ES-I3 (cell line): ENCODE measurements at regions not wholly inside any gene's neighbourhood (a gene's known extent, or its start where the extent isn't known, plus 50 kb on each side); places are given as distances from the start of the nearest gene placed in this dataset.

Experiments
- H3K36me3 ChIP-seq: 2 replicates; pipeline ENCODE4 v1.6.1; 2013; ENCODE audit warnings: mild to moderate bottlenecking, low read length, control low read depth, moderate library complexity; ENCODE audit not compliant: insufficient read depth
- H3K4me1 ChIP-seq: 2 replicates; pipeline ENCODE4 v1.6.1; 2013; ENCODE audit warnings: mild to moderate bottlenecking, control low read depth, low read length; ENCODE audit not compliant: insufficient read depth
- H3K9ac ChIP-seq: 2 replicates; pipeline ENCODE4 v1.6.1; 2013; ENCODE audit warnings: low read depth, mild to moderate bottlenecking, low read length, moderate library complexity
- H3K9me3 ChIP-seq: 2 replicates; pipeline ENCODE4 v1.6.1; 2013; ENCODE audit warnings: mild to moderate bottlenecking, low read length, moderate library complexity; ENCODE audit not compliant: control insufficient read depth, insufficient read depth

GRCh38 chr13:26919732-26920131 is 159.1 kb upstream of the GPR12 start:
- no peak overlapping the region for H3K9ac ChIP-seq
- H3K36me3 ChIP-seq = no peaks in the 10 kb centered on the region
- no peaks in the 10 kb centered on the region for H3K4me1 ChIP-seq
- H3K9me3 ChIP-seq = no peaks in the 10 kb centered on the region

GRCh38 chr13:26919311-26919710 is 158.7 kb upstream of the GPR12 start:
- no peaks in the 10 kb centered on the region for H3K9me3 ChIP-seq
- no peak overlapping the region for H3K9ac ChIP-seq
- no peaks in the 10 kb centered on the region for H3K4me1 ChIP-seq
- H3K36me3 ChIP-seq = no peaks in the 10 kb centered on the region

GRCh38 chr13:26914624-26915023 is 154.0 kb upstream of the GPR12 start:
- no peak overlapping the region for H3K9ac ChIP-seq
- no peaks in the 10 kb centered on the region for H3K9me3 ChIP-seq
- no peaks in the 10 kb centered on the region for H3K4me1 ChIP-seq
- H3K36me3 ChIP-seq = no peaks in the 10 kb centered on the region

GRCh38 chr13:26914148-26914547 is 153.6 kb upstream of the GPR12 start:
- Histone ChIP-seq H3K9me3 (no peaks in the 10 kb centered on the region), H3K36me3 (no peaks in the 10 kb centered on the region), H3K4me1 (no peaks in the 10 kb centered on the region), H3K9ac (no peak overlapping the region)

GRCh38 chr13:26910754-26911465 is 150.3 kb upstream of the GPR12 start:
- no peaks in the 10 kb centered on the region for H3K4me1 ChIP-seq
- H3K9ac ChIP-seq = no peak overlapping the region
- H3K9me3 ChIP-seq = no peaks in the 10 kb centered on the region
- no peaks in the 10 kb centered on the region for H3K36me3 ChIP-seq

- Histone ChIP-seq H3K36me3 (no peaks in the 10 kb centered on the region), H3K4me1 (no peaks in the 10 kb centered on the region), H3K9ac (no peak overlapping the region), H3K9me3 (no peaks in the 10 kb centered on the region)
Measured at GRCh38 chr13:26909477-26909876, 148.9 kb upstream of the GPR12 start.

- Histone ChIP-seq H3K9ac (no peak overlapping the region), H3K9me3 (no peaks in the 10 kb centered on the region), H3K4me1 (no peaks in the 10 kb centered on the region), H3K36me3 (no peaks in the 10 kb centered on the region)
Measured at GRCh38 chr13:26908126-26908525, 147.5 kb upstream of the GPR12 start.

- Histone ChIP-seq H3K36me3 (no peaks in the 10 kb centered on the region), H3K9me3 (no peaks in the 10 kb centered on the region), H3K4me1 (no peaks in the 10 kb centered on the region; the same call in 1 of the 2 replicates), H3K9ac (no peak overlapping the region)
Measured at GRCh38 chr13:26899202-26899601, 138.6 kb upstream of the GPR12 start.

GRCh38 chr13:26897706-26898550 is 137.3 kb upstream of the GPR12 start:
- Histone ChIP-seq H3K4me1 (no peaks in the 10 kb centered on the region; the same call in 1 of the 2 replicates), H3K9me3 (no peaks in the 10 kb centered on the region), H3K36me3 (no peaks in the 10 kb centered on the region), H3K9ac (no peak overlapping the region)

- H3K9ac ChIP-seq = no peak overlapping the region
Measured at GRCh38 chr13:26896986-26897668, 136.5 kb upstream of the GPR12 start.

GRCh38 chr13:26895808-26896466 is 135.4 kb upstream of the GPR12 start:
- no peaks in the 10 kb centered on the region; the same call in 1 of the 2 replicates for H3K4me1 ChIP-seq
- H3K9ac ChIP-seq = no peak overlapping the region
- H3K36me3 ChIP-seq = no peaks in the 10 kb centered on the region
- H3K9me3 ChIP-seq = no peaks in the 10 kb centered on the region

More at GRCh38 chr13:26896986-26897668, 136.5 kb upstream of the GPR12 start:
- H3K4me1 ChIP-seq = no peaks in the 10 kb centered on the region; the same call in 1 of the 2 replicates
- no peaks in the 10 kb centered on the region for H3K36me3 ChIP-seq
- H3K9me3 ChIP-seq = no peaks in the 10 kb centered on the region

GRCh38 chr13:26895081-26895807 is 134.7 kb upstream of the GPR12 start:
- Histone ChIP-seq H3K4me1 (no peaks in the 10 kb centered on the region; the same call in 1 of the 2 replicates), H3K36me3 (no peaks in the 10 kb centered on the region), H3K9me3 (no peaks in the 10 kb centered on the region), H3K9ac (peak overlapping the region; percentile 36; the same call in 1 of the 2 replicates)

GRCh38 chr13:26888632-26889031 is 128.0 kb upstream of the GPR12 start:
- H3K9ac ChIP-seq = no peak overlapping the region
- no peaks in the 10 kb centered on the region; the same call in 1 of the 2 replicates for H3K9me3 ChIP-seq
- no peaks in the 10 kb centered on the region for H3K4me1 ChIP-seq
- no peaks in the 10 kb centered on the region for H3K36me3 ChIP-seq
